Ureter (tissue), 1 donor: ENCODE measurements at regions not wholly inside any gene's neighbourhood (a gene's known extent, or its start where the extent isn't known, plus 50 kb on each side); places are given as distances from the start of the nearest gene placed in this dataset.

ENCODE experiments used
- DNase-seq: peaks from one replicate; pipeline ENCODE4 v3.0.0-alpha.2; 2020; ENCODE audit warnings: low spot score
- donor health status: DM: yes; HTN: yes; CAD: no.

DNA sequence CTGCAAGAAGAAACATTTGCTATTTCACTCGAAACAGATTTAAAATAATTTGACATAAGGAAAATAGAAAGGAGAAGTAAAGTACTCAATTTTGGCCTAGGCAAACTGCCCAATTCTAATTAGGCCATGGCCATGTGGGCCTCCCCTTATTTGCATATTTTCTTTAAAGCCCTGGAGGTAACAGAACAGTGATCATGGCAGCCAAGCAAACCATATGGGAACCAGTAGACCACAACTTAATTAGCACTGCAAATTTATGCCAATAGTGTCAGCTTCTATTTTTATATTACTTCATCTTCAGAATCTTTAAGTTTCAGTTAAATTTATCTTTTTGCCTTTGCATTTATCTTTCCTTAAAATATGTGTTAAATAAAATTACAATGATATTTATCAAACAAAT lies 63.3 kb upstream of the THSD7A start:
- DNase-seq, result no peak

- DNase-seq, result no peak
Measured at GRCh38 chr7:11896663-11897062, 64.7 kb upstream of the THSD7A start.

GRCh38 chr7:11899247-11899646 lies 67.2 kb upstream of the THSD7A start:
- no peak for DNase-seq

- DNase-seq, result no peak
Measured at GRCh38 chr7:11910253-11910652, 78.3 kb upstream of the THSD7A start.

DNA sequence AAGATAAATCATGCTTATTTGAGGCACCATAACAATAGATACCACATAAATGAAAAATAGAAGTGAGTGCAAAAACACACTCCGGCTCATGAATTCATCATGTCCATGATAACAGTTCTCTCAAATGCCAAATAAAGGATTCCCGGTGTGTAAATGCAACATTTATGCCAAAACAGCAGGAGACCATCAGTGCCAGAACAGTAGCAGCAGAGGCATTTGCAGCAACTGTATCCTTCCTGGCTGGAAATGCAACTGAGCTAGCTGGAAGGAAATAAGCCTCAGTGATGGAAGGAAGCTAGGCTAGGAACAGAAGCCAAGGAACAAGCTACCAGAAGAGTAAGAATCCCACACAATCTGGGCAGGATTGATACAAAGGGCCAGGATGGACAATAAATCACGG lies 79.9 kb upstream of the THSD7A start:
- DNase-seq, result no peak

GRCh38 chr7:11914645-11915044 lies 82.6 kb upstream of the THSD7A start:
- DNase-seq, result no peak

DNA sequence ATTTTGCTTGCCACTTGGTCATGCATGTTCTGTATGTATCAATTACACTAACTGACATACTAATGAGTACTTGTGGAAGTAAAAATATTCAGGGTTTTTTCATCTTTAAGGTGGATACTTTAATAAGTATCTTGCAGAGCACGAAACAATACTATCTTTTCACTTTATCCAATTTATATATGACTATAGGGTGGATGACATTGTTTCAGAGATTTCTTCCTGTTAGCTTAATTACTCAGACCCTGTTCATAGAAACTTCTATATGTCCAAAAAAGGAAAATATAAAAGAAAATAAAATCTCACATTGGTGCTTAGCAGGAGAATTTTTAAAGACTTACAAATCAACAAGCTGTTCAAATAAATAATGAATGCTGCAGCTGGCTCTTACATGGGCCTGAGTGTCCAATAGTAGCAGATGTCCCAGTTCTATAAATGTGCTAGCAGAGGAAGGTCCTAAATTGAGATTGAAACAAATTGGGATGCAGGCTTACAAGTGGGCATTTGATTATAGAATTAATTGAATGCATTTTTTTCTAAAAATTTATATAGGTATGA lies 91.5 kb upstream of the THSD7A start:
- no peak for DNase-seq

DNA sequence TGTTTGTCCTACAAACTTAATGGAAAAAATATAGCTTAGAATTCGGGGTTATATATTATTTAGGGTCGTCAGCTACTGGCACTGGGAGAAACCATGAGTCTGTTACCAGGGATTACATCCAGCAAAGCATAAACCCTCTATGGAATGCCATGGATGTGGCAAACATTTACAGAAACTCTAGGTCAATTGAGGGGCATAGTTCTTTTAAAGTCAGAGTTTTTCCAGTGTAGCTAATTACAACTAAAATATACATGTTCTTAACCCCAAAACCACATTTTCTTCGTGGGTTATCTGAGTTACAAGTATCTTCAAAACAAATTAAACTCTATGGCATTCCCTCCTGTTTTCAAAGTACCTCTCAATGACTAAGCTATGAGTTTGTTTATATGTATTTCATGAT lies 99.3 kb upstream of the THSD7A start:
- no peak for DNase-seq

GRCh38 chr7:11934796-11935195 lies 102.8 kb upstream of the THSD7A start:
- no peak for DNase-seq

- DNase-seq, result no peak
Measured at GRCh38 chr7:11935905-11936304, 103.9 kb upstream of the THSD7A start.

GRCh38 chr7:11946794-11947193 lies 114.8 kb upstream of the THSD7A start:
- DNase-seq, result no peak

GRCh38 chr7:11950281-11950680 lies 118.3 kb upstream of the THSD7A start:
- DNase-seq, result no peak

DNA sequence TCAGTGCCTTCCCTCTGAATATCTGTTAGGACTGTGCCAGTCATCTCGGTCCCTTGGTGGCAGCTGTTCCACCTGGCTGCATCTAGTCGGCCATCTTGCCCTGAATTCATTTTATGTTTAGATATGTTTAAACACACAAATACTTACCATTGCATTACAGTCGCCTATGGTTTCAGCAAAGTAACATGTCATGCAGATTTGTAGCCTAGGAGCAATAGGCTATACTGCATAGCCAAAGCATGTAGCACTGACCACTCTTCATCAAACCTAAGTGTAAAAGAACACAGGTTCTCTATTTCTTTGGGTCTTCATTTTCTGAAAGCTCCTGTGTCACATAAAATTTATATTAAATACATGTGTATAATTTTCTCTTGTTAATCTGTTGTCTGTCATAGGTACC lies 118.9 kb upstream of the THSD7A start:
- no peak for DNase-seq

GRCh38 chr7:11951909-11952308 lies 119.9 kb upstream of the THSD7A start:
- no peak for DNase-seq

DNA sequence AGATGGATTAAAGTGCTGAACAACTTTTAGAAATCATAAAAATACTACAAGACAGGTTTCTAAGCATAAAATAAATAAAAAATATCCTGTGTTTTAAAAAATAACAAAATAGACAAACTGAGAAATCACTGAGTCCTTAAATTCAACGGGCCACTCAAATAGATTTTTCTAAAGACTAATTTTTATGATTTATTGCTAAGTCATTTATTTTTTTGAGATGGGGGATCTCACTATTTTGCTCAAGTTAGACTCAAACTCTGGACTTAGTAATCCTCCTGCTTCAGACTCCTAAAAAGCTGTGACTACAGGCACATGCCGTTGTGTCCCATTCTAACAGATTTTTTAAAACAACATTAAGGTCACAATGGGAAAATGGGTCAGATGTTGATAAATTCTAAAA lies 121.0 kb upstream of the THSD7A start:
- DNase-seq, result no peak

- DNase-seq, result no peak
Measured at GRCh38 chr7:11956991-11957390, 125.0 kb upstream of the THSD7A start.

- DNase-seq, result no peak
Measured at GRCh38 chr7:11957956-11958355, 126.0 kb upstream of the THSD7A start.

- DNase-seq, result no peak
Measured at GRCh38 chr7:11959121-11959520, 127.1 kb upstream of the THSD7A start.

DNA sequence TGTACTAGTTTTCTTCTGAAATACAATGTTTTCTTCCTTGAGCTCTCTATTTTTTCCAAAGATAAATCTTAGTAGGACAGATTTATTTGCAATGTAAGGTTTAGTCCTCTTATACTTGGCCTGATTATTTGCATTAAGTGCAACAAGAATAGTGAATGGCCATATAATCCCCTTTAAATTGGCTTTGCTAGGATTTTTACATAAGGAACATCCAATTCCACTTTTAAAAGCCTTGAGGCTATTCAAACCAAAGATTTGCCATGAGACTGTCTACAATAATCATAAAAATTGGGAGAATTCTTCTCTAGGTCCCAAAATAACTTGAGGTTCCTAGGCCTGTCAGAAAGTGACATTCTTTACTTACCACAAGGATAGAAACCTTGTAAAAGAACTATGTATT lies 128.6 kb upstream of the THSD7A start:
- no peak for DNase-seq

DNA sequence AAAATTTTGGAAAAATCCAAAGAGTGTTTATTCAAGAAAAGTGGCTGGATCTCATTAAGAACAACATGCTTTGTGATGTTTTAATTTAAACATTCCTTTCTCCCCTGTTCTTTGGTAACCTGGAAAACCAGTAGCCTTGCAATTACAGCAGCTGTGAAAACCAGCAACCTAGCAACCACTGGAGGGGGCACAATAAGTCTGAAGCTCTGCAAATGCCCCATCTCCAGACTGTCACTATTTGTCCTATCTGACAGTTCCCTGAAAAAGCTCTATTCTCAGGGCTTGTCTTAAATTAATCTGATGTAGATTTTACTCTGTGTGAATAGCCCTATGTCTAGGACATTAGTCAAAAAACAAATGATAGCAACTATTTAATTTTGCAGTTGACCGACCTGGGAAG lies 137.6 kb upstream of the THSD7A start:
- DNase-seq, result no peak

- no peak for DNase-seq
Measured at GRCh38 chr7:11970132-11970531, 138.1 kb upstream of the THSD7A start.

DNA sequence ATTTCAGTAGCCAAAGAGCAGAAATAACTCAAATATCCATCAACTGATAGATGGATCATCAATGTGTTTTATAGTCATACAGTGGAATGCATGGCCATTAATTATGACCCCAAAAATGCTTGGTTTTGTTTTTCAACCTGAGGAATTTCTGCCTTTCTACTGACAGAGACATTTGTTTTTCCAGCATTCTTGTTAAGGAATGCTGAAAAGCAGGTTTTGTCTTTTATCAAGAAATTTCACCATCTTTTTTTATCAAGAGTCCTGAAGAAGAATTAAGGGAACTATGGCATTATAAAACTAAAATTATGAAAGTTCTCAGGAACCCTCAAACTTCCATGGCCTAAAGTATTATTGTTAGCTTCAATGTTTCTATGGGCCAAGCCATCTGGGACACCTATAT lies 153.4 kb upstream of the THSD7A start:
- no peak for DNase-seq

GRCh38 chr7:11985971-11986370 lies 154.0 kb upstream of the THSD7A start:
- no peak for DNase-seq

- no peak for DNase-seq
Measured at GRCh38 chr7:11988186-11988585, 156.2 kb upstream of the THSD7A start.

- DNase-seq, result no peak
Measured at GRCh38 chr7:12002428-12002827, 170.4 kb upstream of the THSD7A start.
